ENCODE measurements at regions not wholly inside any gene's neighbourhood (a gene's known extent, or its start where the extent isn't known, plus 50 kb on each side); places are given as distances from the start of the nearest gene placed in this dataset.

- no peak overlapping the region for H3K4me3 ChIP-seq
- H3K9me3 ChIP-seq (replicated peaks in 1 of 3): no peaks in the 10 kb centered on the region
- peaks cover 6% of the 10 kb centered on the region for H3K27me3 ChIP-seq
- TF ChIP-seq POLR2A (IDR thresholded peaks at IDR 0.05) (no peak), CTCF (IDR thresholded peaks at IDR 0.05) (no peak)
- no peak for DNase-seq
- intact Hi-C loops (cut with DNase I): no loop called here
- H3K36me3 ChIP-seq (replicated peaks in 1 of 2): no peaks in the 10 kb centered on the region
- no peak overlapping the region for H3K27ac ChIP-seq
- H3K4me1 ChIP-seq (replicated peaks in 1 of 2): no peaks in the 10 kb centered on the region
- 70 to 86% (median 75%) methylated on average over 4 to 5 of the region's 5 CpGs for WGBS, 4 donors
Measured at GRCh38 chr1:37299216-37299615, 175.2 kb upstream of the ZC3H12A start.

DNA sequence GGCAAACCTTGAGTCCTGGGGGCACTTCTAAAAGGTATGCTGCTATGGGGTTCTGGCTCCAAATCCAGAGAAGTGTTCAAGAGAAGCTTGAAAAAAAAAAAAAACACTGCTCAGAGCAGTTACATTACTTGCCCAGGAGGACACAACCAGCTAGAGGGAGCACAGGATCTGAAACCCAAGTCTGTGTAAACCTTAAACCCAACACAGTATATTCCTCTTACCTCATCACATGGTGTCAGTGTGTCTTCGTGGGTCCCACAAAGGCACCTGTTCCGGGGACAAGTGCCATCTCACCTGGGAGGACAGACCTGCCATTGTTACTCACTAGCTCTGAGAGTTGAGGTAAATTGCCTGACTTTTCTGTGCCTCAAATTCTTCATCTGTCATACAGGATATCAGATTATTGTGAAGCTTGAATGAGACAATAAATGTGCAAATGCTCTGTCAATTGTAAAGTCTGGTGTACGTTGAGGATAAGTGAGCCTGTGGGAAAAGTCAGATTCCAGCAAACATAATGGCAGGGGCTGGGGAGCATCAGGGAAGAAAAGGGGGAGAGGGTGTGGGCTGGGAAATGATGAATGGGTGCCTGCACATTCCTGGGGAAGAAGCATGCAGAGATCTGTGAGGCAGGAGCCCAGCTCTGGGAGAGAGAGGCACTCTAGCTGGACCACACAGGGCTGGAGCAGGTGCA is 170.4 kb upstream of the ZC3H12A start:
- DNase-seq: no peak
- no peak overlapping the region for H3K27ac ChIP-seq
- H3K9me3 ChIP-seq (replicated peaks in 1 of 3): no peaks in the 10 kb centered on the region
- no peaks in the 10 kb centered on the region for H3K27me3 ChIP-seq
- no peaks in the 10 kb centered on the region for H3K4me1 ChIP-seq (replicated peaks in 1 of 2)
- WGBS, 4 donors: 27 to 55% (median 44%) methylated on average over 3 of the region's 3 CpGs
- no peaks in the 10 kb centered on the region for H3K36me3 ChIP-seq (replicated peaks in 1 of 2)
- TF ChIP-seq POLR2A (IDR thresholded peaks at IDR 0.05) (no peak), CTCF (IDR thresholded peaks at IDR 0.05) (no peak)
- H3K4me3 ChIP-seq: no peak overlapping the region
- intact Hi-C loops (cut with DNase I): no loop called here

DNA sequence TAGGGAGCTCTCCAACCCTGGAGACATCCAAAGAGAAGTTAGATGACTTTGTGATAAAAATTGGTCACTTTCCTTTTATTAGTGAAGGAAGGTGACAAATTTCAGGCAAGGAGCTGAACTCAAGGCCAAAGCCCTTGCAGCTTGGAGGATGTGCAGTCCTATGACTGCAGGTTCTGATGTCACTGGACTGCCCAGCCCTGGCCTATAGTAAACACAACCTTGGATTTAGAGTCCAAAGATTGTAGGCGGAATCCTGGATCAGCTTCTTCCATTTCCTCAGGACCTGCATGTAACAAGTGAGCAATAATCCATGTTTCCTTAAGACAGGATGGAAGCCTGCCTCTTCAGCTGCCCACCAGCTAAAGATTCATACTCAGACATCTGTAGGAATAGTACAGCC is 169.3 kb upstream of the ZC3H12A start:
- Histone ChIP-seq H3K27me3 (no peaks in the 10 kb centered on the region), H3K9me3 (replicated peaks in 1 of 3) (no peaks in the 10 kb centered on the region), H3K27ac (no peak overlapping the region), H3K36me3 (replicated peaks in 1 of 2) (no peaks in the 10 kb centered on the region), H3K4me3 (no peak overlapping the region), H3K4me1 (replicated peaks in 1 of 2) (no peaks in the 10 kb centered on the region)
- intact Hi-C loops (cut with DNase I): no loop called here
- no peak for DNase-seq
- WGBS, 4 donors: 78 to 89% (median 87%) methylated on average over 1 of the region's 1 CpG
- TF ChIP-seq CTCF (IDR thresholded peaks at IDR 0.05) (no peak), POLR2A (IDR thresholded peaks at IDR 0.05) (no peak)

GRCh38 chr1:37305841-37306240 is 168.5 kb upstream of the ZC3H12A start:
- 52 to 63% (median 57%) methylated on average over 7 of the region's 7 CpGs for WGBS, 4 donors
- Histone ChIP-seq H3K27ac (no peak overlapping the region), H3K4me1 (replicated peaks in 1 of 2) (no peaks in the 10 kb centered on the region), H3K9me3 (replicated peaks in 1 of 3) (no peaks in the 10 kb centered on the region), H3K36me3 (replicated peaks in 1 of 2) (no peaks in the 10 kb centered on the region), H3K4me3 (no peak overlapping the region), H3K27me3 (no peaks in the 10 kb centered on the region)
- TF ChIP-seq POLR2A (IDR thresholded peaks at IDR 0.05) (no peak), CTCF (IDR thresholded peaks at IDR 0.05) (no peak)
- intact Hi-C loops (cut with DNase I): no loop called here
- no peak for DNase-seq
